ENCODE measurements at regions not wholly inside any gene's neighbourhood (a gene's known extent, or its start where the extent isn't known, plus 50 kb on each side); places are given as distances from the start of the nearest gene placed in this dataset.

DNA sequence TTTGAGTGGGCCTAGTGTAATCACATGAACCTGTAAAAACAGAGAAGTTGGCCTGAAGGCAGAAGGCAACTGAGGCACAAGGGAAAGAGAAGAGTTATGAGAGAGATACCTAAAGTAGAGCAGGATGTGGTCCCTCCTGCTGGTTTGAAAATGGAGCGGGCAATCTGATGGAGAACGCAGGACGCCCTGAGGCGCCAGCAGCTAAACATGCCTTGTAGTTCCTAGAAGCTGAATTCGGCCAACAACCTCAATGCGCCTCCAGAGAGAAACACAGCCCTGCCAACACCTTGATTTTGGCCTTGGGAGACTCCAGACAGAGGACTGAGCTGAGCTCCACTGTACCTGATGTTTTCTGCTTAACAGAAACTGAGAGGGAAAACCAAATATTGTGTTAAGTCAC, 469.9 kb downstream of the SOCS6 start:
- TF ChIP-seq, protein P1, sequence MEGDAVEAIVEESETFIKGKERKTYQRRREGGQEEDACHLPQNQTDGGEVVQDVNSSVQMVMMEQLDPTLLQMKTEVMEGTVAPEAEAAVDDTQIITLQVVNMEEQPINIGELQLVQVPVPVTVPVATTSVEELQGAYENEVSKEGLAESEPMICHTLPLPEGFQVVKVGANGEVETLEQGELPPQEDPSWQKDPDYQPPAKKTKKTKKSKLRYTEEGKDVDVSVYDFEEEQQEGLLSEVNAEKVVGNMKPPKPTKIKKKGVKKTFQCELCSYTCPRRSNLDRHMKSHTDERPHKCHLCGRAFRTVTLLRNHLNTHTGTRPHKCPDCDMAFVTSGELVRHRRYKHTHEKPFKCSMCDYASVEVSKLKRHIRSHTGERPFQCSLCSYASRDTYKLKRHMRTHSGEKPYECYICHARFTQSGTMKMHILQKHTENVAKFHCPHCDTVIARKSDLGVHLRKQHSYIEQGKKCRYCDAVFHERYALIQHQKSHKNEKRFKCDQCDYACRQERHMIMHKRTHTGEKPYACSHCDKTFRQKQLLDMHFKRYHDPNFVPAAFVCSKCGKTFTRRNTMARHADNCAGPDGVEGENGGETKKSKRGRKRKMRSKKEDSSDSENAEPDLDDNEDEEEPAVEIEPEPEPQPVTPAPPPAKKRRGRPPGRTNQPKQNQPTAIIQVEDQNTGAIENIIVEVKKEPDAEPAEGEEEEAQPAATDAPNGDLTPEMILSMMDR (IDR thresholded peaks at IDR 0.05 in 4 of 5, conservative IDR thresholded peaks at IDR 0.05 in 1 of 5) = no peak
- no peak for TF ChIP-seq POLR2A (IDR thresholded peaks at IDR 0.05)
